ENCODE measurements at regions not wholly inside any gene's neighbourhood (a gene's known extent, or its start where the extent isn't known, plus 50 kb on each side); places are given as distances from the start of the nearest gene placed in this dataset.
"Not testable (repeated sequence)": the region's sequence is repeated elsewhere in the genome, so short reads cannot be mapped to it uniquely, and the experiment has no call there.

- TF ChIP-seq, protein P1, sequence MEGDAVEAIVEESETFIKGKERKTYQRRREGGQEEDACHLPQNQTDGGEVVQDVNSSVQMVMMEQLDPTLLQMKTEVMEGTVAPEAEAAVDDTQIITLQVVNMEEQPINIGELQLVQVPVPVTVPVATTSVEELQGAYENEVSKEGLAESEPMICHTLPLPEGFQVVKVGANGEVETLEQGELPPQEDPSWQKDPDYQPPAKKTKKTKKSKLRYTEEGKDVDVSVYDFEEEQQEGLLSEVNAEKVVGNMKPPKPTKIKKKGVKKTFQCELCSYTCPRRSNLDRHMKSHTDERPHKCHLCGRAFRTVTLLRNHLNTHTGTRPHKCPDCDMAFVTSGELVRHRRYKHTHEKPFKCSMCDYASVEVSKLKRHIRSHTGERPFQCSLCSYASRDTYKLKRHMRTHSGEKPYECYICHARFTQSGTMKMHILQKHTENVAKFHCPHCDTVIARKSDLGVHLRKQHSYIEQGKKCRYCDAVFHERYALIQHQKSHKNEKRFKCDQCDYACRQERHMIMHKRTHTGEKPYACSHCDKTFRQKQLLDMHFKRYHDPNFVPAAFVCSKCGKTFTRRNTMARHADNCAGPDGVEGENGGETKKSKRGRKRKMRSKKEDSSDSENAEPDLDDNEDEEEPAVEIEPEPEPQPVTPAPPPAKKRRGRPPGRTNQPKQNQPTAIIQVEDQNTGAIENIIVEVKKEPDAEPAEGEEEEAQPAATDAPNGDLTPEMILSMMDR (IDR thresholded peaks at IDR 0.05 in 8 of 11, conservative IDR thresholded peaks at IDR 0.05 in 3 of 11): not testable (repeated sequence)
- TF ChIP-seq POLR2A, POLR2AphosphoS5 (IDR thresholded peaks at IDR 0.05): not testable (repeated sequence)
Observed at GRCh38 chr16:46382079-46382478, 239.1 kb downstream of the SHCBP1 start.
